CD4-positive, alpha-beta T cell treated with Interleukin-15 for 4 hours (primary cell): ENCODE measurements at regions not wholly inside any gene's neighbourhood (a gene's known extent, or its start where the extent isn't known, plus 50 kb on each side); places are given as distances from the start of the nearest gene placed in this dataset.
"Not testable (repeated sequence)": the region's sequence is repeated elsewhere in the genome, so short reads cannot be mapped to it uniquely, and the experiment has no call there.

ENCODE experiments used
- DNase-seq: peaks from one replicate; pipeline ENCODE4 v3.0.0-alpha.2; 2020; ENCODE audit warnings: low spot score

DNA sequence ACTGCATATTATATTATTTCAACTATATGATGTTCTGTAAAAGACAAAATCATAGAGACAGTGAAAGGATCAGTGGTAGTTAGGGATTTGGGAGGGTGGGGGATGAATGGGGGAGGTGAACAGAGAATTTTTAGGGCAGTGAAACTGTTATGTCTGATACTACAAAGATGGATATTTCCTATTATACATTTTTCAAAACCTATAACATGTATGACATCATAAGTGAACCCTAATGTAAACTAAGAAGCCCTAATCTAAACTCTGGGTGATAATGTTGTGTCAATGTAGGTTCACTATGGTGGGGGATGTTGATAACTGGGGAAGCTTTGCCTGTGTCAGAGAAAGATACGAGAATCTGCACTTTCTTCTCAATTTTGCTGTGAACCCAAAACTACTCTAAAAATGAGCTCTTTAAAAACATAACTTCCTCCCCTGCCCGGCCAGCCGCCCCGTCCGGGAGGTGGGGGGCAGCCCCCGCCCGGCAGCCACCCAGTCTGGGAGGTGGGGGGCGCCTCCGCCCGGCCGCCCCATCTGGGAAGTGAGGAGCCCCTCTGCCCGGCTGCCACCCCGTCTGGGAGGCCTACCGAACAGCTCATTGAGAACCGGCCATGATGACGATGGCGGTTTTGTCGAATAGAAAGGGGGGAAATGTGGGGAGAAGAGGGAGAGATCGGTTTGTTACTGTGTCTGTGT, 234.4 kb downstream of the RPIA start:
- no peak for DNase-seq

DNA sequence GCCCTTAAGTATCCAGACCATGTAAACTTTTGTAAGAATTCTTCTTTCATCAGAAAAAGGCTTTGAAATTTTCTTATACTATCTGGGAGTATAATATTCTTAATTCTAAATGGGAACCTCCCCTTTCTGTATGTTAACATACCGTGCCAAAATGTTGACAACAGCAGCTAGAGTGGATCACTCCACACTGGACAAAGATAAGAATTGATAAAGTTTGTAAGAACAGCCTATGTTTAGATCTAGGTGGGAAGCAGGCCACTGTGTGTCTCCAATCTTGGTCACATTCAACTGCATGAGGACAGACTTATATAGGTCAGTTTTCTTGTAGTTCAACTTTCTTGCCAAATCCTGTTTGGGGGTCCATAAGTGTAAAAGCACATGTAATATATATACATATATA, 235.7 kb downstream of the RPIA start:
- DNase-seq = no peak

DNA sequence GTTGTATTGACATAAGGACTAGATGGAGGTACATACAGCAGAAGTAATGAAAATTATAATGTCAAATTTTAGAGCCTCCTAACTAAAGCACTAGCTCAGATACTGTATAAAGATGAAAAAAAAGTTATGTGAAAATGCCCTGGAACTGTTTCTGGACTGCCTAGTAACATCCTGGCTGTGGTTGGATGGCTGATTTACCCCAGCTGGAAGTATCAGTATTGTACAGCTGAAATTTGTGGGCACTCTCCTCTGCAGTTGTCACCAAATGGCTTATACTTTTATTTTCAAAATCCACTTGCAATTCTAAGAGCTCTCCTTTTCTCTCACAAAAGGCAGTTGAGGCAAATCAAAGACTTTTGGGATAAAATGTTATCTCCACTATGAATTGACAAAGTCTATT, 239.2 kb downstream of the RPIA start:
- DNase-seq = no peak

DNA sequence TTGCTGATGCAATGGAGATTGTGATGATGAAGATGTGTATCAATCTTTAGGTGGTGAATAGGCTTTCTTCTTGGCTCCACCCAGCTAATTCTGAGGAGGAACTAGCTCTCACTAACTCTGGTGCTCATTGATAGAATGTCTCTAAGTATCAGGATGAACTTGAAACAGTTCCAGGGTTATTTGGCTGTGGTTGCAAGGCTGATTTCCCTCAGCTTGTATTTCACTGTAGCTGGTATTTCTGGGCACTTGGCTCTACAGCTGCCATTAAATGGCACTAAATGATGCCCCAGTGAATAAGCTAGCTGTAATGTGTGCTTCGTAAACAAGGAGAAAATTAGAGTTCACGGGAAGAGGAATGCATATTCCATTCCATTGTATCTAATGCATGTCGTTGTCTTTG, 241.2 kb downstream of the RPIA start:
- DNase-seq = no peak

DNA sequence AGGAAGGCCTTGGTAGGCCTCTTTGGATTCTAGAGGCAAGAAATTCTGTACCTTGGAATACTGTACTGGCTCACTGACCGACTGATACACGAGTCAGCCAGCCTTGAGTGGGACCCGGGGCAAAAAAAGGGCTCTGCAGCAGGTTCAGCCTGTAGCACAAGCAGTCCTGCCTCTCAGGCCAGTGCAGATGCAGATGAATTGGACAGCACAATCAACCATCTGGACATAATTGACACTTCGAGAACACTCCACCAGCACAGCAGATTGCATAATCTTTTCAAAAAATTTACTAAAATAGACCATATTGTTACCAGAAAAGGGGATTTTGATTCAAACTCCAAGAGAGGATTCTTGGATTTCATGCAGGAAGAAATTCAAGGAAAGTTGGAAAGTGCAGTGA, 241.6 kb downstream of the RPIA start:
- no peak for DNase-seq

DNA sequence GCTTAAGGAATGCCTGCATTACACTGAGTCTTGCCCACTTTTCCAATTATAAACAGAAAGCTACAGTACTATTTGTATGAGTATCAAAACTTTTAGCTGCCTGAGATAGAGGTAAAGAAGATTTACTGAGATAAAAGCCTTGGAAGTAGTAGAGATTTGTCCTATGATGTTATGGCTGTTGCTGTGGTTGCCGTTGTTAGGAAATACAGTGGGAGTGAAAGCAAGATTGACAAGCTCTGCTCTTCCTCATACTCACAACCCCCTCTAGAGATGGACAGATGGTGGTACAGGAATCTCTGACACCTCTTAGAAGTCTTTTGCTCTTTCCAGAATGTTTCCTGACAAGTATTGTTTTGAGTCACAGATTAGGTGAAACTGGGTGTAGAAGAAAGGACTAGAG, 242.5 kb downstream of the RPIA start:
- DNase-seq = no peak

DNA sequence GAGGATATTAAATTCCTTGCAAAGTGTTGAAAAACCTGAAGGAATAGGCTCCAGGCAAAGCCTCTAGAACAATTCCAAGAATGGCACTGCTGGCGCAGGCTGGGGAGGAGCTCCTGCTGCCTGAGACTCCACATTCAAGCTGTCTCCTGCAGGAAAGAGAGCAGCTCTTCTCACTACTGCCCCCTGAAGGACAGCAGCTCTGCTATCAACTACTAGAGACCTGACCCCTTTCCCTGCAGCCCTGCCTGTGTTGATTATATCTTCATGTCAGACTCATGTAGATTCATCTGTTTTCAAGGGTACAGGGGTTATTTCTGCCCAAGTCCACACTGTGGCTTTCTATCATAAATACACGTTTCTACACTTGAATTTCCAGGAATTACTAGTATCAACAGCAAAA, 249.7 kb downstream of the RPIA start:
- DNase-seq = not testable (repeated sequence)

DNA sequence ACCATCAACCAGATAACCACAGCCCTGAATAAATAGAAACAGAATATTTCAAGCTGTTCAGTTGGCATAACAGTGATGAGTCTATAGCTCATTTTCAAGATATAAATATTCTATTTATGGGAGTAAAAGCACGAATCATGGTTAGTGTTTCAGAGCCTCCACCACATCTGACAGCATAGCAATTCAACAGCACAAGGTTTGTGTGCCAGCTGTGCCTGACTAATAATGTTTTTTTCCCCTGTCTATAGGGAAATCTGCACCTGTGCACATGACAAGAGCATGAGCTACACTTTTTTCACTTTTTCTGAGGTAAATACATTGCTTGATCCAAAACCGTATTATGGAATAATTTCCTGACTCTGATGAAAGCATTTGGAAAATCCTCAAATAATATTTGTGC, 251.3 kb downstream of the RPIA start:
- DNase-seq = no peak

DNA sequence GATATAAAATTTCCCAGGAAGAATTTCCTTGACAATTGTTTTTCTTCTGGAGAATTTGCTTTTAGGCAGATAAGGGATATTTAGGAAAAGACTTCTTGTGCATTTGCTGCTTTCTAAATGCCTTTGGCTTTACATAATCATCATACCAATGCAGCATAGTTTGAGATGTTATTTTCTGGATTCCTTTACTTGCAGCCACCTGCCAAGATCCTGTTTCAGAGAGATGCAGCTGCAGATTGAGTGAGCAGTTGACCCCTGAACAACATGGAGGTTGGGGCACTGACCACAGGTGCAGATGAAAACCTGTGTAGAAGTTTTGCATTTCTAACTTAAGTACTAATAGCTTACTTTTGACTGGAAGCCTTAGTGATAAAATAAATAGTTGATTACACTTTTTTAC, 257.9 kb downstream of the RPIA start:
- DNase-seq = no peak

DNA sequence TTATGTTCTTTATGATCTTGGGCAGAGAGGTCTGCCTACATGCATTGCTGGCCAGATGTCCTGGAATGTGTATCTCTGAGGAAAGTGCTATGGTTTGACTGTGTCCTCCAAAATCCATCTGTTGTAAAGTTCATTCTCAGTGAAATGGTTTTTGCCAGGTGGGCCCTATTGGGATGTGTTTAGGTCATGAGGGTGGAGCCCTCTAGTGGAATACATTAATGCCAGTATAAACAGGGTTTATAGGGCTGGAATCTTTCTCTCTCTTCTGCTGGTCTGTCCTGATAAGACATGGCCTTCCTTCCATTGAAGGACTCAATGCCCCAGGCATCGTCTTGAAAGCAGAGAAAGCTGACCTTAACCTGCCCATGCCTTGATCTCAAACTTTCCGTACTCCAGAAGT, 258.5 kb downstream of the RPIA start:
- DNase-seq = no peak

DNA sequence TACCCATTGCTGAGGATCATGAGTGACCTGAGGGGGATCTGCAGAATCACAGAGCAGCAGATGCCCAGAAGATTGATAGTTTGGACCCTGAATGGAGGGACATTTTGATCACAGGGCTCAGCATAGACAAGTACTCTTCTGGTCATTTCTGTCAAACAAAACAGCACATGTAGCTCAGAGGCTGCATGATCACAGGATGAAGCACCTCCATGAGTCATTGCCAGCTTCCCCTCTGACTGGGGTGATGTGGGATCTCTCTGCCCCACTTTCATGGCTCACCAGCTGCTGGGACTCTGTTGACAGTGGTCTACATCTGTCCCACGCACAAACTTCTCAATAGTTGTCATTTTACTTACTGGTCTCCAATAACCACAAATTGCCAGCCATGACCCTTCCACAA, 264.1 kb downstream of the RPIA start:
- DNase-seq = no peak

DNA sequence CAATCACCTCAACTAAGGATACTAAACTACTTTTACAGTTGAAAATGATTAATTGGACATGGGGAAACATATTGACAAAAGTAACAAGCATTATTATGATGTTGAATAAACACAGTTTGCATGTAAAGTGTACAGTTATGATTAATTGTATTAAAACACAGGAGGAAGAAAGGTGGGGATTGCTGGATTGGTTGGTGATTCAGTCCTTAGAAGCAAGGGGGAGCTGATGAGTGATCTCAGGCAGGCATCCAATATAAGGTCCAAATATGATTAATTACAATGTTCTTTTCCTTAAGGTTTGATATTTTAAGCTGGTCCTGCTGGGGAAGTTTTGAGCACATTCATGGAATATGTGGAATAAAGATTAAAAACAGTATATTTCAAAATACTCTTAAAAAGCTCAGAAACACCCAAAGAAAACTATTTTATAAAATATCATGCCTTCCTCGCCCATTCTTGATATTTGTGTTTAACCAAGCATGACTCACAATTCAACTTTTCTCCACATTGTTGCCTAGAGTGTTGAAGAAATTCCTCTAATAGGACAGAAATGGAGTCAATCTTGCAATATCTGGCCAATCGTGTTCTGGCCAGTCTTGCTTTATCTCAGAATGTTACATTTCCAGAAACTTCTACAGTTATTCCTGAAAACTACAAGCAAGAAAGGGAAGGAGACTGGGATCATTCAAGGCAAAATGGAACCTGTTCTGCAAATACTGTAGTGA, 268.2 kb downstream of the RPIA start:
- DNase-seq = no peak

DNA sequence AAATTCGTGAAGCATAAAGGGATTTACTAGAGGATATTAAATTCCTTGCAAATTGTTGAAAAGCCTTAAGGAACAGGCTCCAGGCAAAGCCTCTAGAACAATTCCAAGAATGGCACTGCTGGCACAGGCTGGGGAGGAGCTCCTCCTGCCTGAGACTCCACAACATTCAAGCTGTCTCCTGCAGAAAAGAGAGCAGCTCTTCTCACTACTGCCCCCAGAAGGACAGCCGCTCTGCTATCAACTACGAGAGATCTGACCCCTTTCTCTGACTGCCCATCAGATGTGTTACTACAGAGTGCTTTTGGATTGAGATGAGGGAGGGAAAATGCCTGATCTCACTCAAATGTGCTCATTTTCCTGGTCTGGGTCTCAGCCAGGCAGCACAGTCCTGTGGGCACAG, 269.9 kb downstream of the RPIA start:
- DNase-seq = not testable (repeated sequence)

DNA sequence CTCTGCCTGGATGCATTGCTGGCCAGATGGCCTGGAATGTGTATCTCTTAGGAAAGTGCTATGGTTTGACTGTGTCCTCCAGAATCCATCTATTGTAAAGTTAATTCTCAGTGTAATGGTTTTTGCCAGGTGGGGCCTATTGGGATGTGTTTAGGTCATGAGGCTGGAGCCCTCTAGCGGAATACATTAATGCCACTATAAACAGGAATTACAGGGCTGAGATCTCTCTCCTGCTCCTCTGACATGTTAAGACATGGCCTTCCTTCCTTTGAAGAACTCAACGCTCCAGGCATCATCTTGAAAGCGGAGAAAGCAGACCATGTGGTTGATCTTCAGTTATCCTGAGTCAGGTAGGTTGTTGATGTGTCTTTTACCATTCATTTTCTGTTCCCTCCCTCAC, 276.4 kb downstream of the RPIA start:
- no peak for DNase-seq

DNA sequence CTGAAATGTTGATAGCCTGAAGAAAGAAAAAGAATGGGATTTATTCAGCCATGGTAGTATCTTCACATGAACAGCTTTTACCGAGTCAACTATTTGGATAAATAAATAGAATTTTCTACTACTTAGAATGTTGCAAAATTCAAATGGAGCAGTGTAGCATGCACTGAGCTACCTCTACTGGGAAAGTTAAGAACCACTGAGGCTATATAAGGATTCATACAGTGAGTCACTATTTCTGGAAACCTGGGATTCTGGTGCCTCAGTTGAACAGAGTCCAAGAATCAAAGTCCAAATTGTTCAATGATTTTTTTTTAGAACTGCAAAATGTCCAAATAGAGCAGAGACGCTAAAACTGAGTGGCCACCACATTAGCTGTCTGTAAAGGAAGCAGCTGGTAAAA, 286.5 kb downstream of the RPIA start:
- DNase-seq = not testable (repeated sequence)

DNA sequence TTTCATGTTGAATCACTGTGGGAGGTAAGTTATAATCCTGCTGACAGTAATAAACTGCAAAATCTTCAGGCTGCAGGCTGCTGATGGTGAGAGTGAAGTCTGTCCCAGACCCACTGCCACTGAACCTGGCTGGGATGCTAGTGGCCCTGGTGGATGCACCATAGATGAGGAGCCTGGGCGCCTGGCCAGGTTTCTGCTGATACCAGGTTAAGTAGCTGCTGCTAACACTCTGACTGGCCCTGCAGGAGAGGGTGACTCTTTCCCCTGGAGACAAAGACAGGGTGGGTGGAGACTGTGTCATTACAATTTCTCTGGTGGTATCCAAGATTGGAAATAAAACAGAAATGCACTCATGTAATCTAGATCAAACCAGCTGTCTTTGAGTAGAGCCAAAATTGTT, 287.0 kb downstream of the RPIA start:
- not testable (repeated sequence) for DNase-seq

DNA sequence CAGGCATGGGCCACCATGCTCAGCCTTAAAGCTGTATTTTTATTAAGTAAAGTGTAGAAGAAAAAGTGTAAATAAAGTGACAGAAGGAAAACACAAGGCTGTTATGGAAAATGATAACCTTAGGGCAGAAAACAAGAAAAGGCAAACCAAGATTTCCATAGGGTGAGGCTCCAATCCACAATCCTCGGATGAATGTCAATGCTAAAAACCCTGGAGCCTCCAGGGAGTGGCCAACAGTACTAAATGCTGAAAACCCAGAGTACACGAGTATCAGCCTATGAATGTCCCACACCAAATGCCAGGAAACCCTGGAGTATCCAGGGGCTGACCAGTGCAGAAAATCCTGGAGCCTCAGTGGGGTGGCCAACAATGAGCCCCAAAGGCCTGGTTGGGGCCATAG, 292.6 kb downstream of the RPIA start:
- not testable (repeated sequence) for DNase-seq

DNA sequence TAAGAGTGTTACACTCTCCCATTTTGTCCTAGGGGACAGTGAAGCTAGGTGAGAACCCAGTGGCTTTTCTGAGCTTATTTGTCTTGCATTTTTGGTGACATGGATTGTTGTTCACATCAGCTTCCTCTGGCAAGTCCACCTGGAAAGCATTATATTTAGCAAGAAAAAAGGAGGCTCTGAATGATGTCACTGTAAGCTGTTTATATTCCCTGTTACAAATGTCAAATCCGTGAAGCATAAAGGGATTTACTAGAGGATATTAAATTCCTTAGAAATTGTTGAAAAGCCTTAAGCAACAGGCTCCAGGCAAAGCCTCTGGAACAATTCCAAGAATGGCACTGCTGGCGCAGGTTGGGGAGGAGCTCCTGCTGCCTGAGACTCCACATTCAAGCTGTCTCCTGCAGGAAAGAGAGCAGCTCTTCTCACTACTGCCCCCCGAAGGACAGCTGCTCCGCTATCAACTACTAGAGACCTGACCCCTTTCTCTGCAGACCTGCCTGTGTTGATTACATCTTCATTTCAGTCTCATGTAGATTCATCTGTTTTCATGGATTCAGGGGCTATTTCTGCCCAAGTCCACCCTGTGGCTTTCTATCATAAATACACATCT, 295.4 kb downstream of the RPIA start:
- DNase-seq = not testable (repeated sequence)

DNA sequence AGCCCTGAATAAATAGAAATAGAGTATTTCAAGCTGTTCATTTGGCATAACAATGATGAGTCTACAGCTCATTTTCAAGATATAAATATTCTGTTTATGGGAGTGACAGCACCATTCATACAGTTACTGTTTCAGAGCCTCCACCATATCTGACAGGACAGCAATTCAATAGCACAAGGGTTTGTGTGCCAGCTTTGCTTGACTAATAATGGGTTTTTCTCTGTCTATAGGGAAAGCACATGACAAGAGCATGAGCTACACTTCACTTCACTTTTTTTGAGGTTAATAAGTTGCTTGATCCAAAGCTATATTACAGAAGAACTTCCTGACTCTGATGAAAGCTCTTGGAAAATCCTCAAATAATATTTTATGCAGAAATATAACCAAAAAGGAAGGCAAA, 297.1 kb downstream of the RPIA start:
- not testable (repeated sequence) for DNase-seq

DNA sequence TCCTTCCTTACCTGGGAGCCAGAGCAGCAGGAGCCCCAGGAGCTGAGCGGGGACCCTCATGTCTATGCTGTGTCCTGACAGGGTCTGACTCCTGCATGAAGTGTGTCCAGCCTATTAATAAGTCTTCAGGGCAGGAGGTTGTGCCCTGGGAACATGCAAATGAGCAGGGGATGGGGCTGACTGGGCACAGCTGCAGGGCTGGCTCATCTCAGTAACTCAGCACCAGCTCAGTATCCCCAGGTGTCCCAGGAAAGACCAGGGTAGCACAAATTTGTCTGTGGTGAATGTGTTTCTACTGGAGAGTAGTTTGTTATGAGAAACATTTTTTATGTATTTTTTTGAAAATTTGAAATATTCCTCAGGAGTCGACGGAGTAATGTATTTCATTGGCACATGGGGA, 301.3 kb downstream of the RPIA start:
- DNase-seq = not testable (repeated sequence)

DNA sequence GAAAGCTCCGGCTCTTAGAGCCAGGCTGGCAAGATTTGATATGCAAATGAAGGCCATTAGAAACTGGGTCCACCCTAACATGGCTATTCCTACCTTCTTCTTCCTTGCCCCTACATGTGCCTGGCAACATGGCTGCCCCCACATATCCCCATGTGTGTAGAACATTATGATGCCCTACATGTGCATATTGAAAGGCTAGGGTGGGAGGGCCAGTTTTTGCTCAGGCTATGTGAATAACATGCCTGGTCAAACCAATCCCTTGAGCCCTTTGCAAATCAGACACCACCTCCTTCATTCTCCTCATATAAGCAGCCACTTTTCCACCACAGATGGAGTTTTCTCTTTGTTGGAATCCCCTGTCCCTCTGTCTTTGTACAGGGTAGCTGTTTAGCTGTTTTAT, 303.4 kb downstream of the RPIA start:
- not testable (repeated sequence) for DNase-seq

DNA sequence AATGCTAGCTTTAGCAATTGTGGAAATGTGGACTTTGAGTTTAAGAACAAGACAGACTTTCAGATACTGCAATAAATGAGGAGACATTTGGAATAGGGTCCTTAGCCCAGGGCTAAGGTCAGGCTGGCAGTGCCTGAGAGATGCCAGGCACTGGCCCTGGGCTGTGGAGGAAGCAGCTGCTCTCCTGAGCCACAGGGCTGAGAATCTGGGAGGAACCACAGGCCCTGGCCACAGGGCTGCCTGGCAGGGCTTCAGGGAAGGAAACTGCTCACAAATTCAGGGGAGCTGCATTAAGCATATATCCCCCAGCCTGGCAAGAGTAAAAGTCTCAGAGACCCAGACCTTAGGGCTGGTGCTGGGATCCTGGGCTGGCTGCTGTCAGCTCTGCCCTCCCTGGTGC, 305.1 kb downstream of the RPIA start:
- DNase-seq = not testable (repeated sequence)

DNA sequence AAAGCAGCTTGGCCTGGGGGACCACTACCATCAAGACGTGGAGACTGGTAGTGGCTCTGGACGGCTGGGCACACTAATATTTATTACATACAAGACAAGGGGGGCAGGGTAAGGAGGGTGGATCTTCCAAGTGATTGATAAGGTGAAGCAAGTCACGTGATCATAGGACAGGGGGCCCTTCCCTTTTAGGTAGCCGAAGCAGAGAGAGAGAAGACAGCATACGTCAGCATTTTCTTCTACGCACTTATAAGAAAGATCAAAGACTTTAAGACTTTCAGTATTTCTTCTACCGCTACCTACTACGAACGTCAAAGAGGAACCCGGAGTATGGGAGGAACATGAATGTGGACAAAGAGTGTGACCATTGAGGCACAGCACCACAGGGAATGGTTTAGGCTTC, 307.9 kb downstream of the RPIA start:
- no peak for DNase-seq

DNA sequence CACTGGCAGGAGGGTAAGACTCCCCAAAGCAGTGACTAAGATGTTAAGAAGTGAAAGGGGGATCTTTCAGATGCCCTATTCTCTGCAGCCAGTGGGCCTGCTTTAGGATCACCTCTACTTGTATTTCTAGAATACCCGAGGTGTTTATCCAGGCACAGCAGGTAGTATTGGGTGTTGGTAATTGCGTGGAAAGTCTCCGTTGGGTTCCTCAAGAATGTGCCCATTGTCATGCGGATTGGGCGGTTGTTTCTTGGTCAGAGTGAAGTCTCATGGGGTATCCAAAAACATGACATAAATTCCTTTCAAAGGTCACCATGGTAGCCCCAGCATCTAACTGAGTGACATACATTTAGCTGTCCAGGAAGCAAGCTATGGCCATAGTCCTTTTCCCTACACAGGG, 308.8 kb downstream of the RPIA start:
- no peak for DNase-seq
